ENCODE measurements at regions not wholly inside any gene's neighbourhood (a gene's known extent, or its start where the extent isn't known, plus 50 kb on each side); places are given as distances from the start of the nearest gene placed in this dataset.

- Histone ChIP-seq H2AFZ (ENCODE audit: low read depth, low read length) (no peak overlapping the region), H3K4me1 (replicated peaks in 1 of 2; ENCODE audit: control insufficient read depth in 2 of 2, insufficient read depth in 2 of 2, low read length in 2 of 2) (no peaks in the 10 kb centered on the region), H3K9me1 (ENCODE audit: control insufficient read depth, insufficient read depth, low read length) (no peaks in the 10 kb centered on the region), H3K27me3 (ENCODE audit: control insufficient read depth in 2 of 2, insufficient read depth in 2 of 2, low read length in 2 of 2) (peaks cover 25 to 28% of the 10 kb centered on the region in 2 experiments), H3K9me3 (replicated peaks; ENCODE audit: control insufficient read depth, insufficient read depth, low read depth, low read length) (no peaks in the 10 kb centered on the region), H3K4me2 (ENCODE audit: insufficient read depth, low read length) (no peak overlapping the region), H4K20me1 (replicated peaks; ENCODE audit: control insufficient read depth, insufficient read depth, low read length) (no peaks in the 10 kb centered on the region), H3K36me3 (ENCODE audit: control insufficient read depth, insufficient read depth, low read length) (no peaks in the 10 kb centered on the region), H3K4me3 (no peak overlapping the region), H3K9ac (ENCODE audit: insufficient read depth in 1 of 2, low read depth in 2 of 2, low read length in 2 of 2) (no peak overlapping the region), H3K27ac (ENCODE audit: extremely low read depth, low read depth, low read length) (no peak overlapping the region), H3K79me2 (ENCODE audit: control insufficient read depth, insufficient read depth, low read length) (no peaks in the 10 kb centered on the region)
- 0% methylated on average over 2 of the region's 2 CpGs for WGBS (ENCODE audit: insufficient coverage, low coverage, missing lambda C conversion rate)
- TF ChIP-seq, protein P1, sequence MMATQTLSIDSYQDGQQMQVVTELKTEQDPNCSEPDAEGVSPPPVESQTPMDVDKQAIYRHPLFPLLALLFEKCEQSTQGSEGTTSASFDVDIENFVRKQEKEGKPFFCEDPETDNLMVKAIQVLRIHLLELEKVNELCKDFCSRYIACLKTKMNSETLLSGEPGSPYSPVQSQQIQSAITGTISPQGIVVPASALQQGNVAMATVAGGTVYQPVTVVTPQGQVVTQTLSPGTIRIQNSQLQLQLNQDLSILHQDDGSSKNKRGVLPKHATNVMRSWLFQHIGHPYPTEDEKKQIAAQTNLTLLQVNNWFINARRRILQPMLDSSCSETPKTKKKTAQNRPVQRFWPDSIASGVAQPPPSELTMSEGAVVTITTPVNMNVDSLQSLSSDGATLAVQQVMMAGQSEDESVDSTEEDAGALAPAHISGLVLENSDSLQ (IDR thresholded peaks at IDR 0.05), result no peak
- TF ChIP-seq ARHGAP35 (IDR thresholded peaks at IDR 0.05; ENCODE audit: partially characterized antibody), result no peak
- no peak for TF ChIP-seq SP1 (CRISPR knock-in tag; IDR thresholded peaks at IDR 0.05)
- TF ChIP-seq GTF3C2 (IDR thresholded peaks at IDR 0.05; ENCODE audit: borderline replicate concordance, extremely low read depth, insufficient read length), result no peak
- ATAC-seq (no peak), FAIRE-seq (no peak), DNase-seq (ENCODE audit: extremely low read depth in 1 of 4, low spot score in 3 of 4) (no peak)
- intact Hi-C loops (cut with micrococcal nuclease), result no loop called here
- CTCF ChIA-PET (ENCODE audit: low intra/inter-chr PET ratio), result no interaction called here
- in situ Hi-C loops (cut with MboI), result loop anchor here (25.0 kb wide), 1 partner anchor 720 kb away; the partner anchor contains the start of gene SFMBT2
- POLR2A ChIA-PET, result no interaction called here
- BruUV-seq (replicated peaks), result no TSS peak
Measured at GRCh38 chr10:6692103-6692502, 112.0 kb upstream of the PRKCQ start.
